ENCODE measurements at regions not wholly inside any gene's neighbourhood (a gene's known extent, or its start where the extent isn't known, plus 50 kb on each side); places are given as distances from the start of the nearest gene placed in this dataset.

DNA sequence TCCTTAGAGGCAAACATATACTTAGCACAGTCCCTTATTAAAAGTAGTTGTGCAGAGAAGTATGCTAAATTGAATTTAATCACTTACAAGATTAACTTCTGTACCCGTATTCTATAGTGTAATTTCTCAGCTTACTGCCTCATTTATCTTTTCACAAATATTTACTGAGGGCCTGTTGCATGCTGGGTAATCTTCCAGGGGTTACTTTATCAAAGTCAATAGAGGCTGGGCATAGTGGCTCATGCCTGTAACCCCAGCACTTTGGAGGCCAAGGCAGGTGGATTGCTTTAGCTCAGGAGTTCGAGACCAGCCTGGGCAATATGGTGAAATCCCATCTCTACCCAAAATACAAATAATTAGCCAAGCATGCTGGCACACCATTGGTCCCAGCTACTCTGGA lies 111.7 kb upstream of the RAB27B start:
- Histone ChIP-seq H3K27ac (ENCODE audit: insufficient read depth, low read length) (no peak overlapping the region), H3K4me2 (ENCODE audit: low read depth, low read length) (no peak overlapping the region), H3K14ac (replicated peaks; ENCODE audit: low read depth, low read length) (no peak overlapping the region), H2BK15ac (ENCODE audit: low read depth, low read length) (no peak overlapping the region), H3K23ac (ENCODE audit: low read depth, low read length) (no peak overlapping the region), H3K4me3 (ENCODE audit: insufficient read depth, low read depth, low read length) (no peak overlapping the region), H2BK20ac (ENCODE audit: low read depth, low read length) (no peak overlapping the region), H4K20me1 (ENCODE audit: insufficient read depth, low read length) (no peaks in the 10 kb centered on the region), H2BK120ac (ENCODE audit: low read depth, low read length) (no peak overlapping the region), H3K27me3 (ENCODE audit: control insufficient read depth, insufficient read depth, low read length) (no peaks in the 10 kb centered on the region), H3K4ac (ENCODE audit: low read depth, low read length) (no peak overlapping the region), H3K9ac (ENCODE audit: low read depth, low read length) (no peak overlapping the region), H3K9me3 (ENCODE audit: control insufficient read depth, insufficient read depth, low read length) (no peaks in the 10 kb centered on the region), H2AFZ (replicated peaks; ENCODE audit: low read length, poor library complexity) (no peak overlapping the region), H3K9me1 (ENCODE audit: insufficient read depth, low read length) (peaks cover 9% of the 10 kb centered on the region; the same call in 1 of the 2 replicates), H3K18ac (ENCODE audit: low read depth, low read length) (no peak overlapping the region), H3K79me1 (ENCODE audit: low read depth in 1 of 2, low read length in 2 of 2) (no peaks in the 10 kb centered on the region), H4K91ac (ENCODE audit: insufficient read depth, low read depth, low read length) (no peak overlapping the region), H2AK5ac (ENCODE audit: low read depth, low read length) (no peak overlapping the region), H2AK9ac (replicated peaks; ENCODE audit: low read depth, low read length, poor library complexity) (no peak overlapping the region), H4K8ac (ENCODE audit: low read depth in 2 of 2, low read length in 2 of 2) (no peak overlapping the region), H3K56ac (ENCODE audit: extremely low read depth, insufficient read depth, low read length) (no peak overlapping the region), H4K5ac (ENCODE audit: low read depth, low read length) (no peak overlapping the region), H3K4me1 (ENCODE audit: control insufficient read depth, insufficient read depth, low read length) (peaks cover 8% of the 10 kb centered on the region), H3K36me3 (ENCODE audit: control insufficient read depth, insufficient read depth, low read length) (no peaks in the 10 kb centered on the region), H2BK5ac (ENCODE audit: low read depth, low read length, poor library complexity, severe bottlenecking) (no peak overlapping the region)
- no peak for TF ChIP-seq FOS (IDR thresholded peaks at IDR 0.05; ENCODE audit: low read depth, low read length)
- TF ChIP-seq, protein P1, sequence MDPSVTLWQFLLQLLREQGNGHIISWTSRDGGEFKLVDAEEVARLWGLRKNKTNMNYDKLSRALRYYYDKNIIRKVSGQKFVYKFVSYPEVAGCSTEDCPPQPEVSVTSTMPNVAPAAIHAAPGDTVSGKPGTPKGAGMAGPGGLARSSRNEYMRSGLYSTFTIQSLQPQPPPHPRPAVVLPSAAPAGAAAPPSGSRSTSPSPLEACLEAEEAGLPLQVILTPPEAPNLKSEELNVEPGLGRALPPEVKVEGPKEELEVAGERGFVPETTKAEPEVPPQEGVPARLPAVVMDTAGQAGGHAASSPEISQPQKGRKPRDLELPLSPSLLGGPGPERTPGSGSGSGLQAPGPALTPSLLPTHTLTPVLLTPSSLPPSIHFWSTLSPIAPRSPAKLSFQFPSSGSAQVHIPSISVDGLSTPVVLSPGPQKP (IDR thresholded peaks at IDR 0.05; ENCODE audit: borderline replicate concordance, low read depth, low read length): no peak
- TF ChIP-seq BHLHE40 (IDR thresholded peaks at IDR 0.05; ENCODE audit: low read depth, low read length): no peak
- no peak for TF ChIP-seq RFX5 (IDR thresholded peaks at IDR 0.05; ENCODE audit: low read depth, low read length)
- no peak for TF ChIP-seq RAD21 (IDR thresholded peaks at IDR 0.05; ENCODE audit: low read length)
- no peak for TF ChIP-seq MAFK (IDR thresholded peaks at IDR 0.05; ENCODE audit: low read depth, low read length)
- TF ChIP-seq, protein P2, sequence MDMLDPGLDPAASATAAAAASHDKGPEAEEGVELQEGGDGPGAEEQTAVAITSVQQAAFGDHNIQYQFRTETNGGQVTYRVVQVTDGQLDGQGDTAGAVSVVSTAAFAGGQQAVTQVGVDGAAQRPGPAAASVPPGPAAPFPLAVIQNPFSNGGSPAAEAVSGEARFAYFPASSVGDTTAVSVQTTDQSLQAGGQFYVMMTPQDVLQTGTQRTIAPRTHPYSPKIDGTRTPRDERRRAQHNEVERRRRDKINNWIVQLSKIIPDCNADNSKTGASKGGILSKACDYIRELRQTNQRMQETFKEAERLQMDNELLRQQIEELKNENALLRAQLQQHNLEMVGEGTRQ (IDR thresholded peaks at IDR 0.05; ENCODE audit: low read depth, low read length): no peak
- TF ChIP-seq, protein P3, sequence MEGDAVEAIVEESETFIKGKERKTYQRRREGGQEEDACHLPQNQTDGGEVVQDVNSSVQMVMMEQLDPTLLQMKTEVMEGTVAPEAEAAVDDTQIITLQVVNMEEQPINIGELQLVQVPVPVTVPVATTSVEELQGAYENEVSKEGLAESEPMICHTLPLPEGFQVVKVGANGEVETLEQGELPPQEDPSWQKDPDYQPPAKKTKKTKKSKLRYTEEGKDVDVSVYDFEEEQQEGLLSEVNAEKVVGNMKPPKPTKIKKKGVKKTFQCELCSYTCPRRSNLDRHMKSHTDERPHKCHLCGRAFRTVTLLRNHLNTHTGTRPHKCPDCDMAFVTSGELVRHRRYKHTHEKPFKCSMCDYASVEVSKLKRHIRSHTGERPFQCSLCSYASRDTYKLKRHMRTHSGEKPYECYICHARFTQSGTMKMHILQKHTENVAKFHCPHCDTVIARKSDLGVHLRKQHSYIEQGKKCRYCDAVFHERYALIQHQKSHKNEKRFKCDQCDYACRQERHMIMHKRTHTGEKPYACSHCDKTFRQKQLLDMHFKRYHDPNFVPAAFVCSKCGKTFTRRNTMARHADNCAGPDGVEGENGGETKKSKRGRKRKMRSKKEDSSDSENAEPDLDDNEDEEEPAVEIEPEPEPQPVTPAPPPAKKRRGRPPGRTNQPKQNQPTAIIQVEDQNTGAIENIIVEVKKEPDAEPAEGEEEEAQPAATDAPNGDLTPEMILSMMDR (conservative IDR thresholded peaks at IDR 0.05; ENCODE audit: low read depth, low read length): no peak
- TF ChIP-seq NFE2L2 (IDR thresholded peaks at IDR 0.05; ENCODE audit: low read depth, low read length): no peak
- TF ChIP-seq MAZ (IDR thresholded peaks at IDR 0.05; ENCODE audit: borderline replicate concordance, low read depth, low read length): no peak
- no peak for TF ChIP-seq SMC3 (IDR thresholded peaks at IDR 0.05; ENCODE audit: low read depth, low read length)
- no peak for TF ChIP-seq CEBPB (IDR thresholded peaks at IDR 0.05; ENCODE audit: low read depth, low read length)
- TF ChIP-seq POLR2A (IDR thresholded peaks at IDR 0.05; ENCODE audit: low read depth, low read length): no peak
- no peak for TF ChIP-seq CHD1 (IDR thresholded peaks at IDR 0.05; ENCODE audit: low read depth, low read length)
- TF ChIP-seq MXI1 (IDR thresholded peaks at IDR 0.05; ENCODE audit: borderline replicate concordance, low read depth, low read length): no peak
- TF ChIP-seq RCOR1 (IDR thresholded peaks at IDR 0.05; ENCODE audit: insufficient replicate concordance, low read length): no peak
- WGBS, 2 experiments (ENCODE audit: extremely low coverage in 2 of 2, insufficient read length in 1 of 2): no CpG with 5 or more reads among the region's 2 CpGs
- in situ Hi-C loops (cut with MboI; ENCODE audit: low sequenced_read_pairs): no loop called here
- ChIA-PET CTCF (no interaction called here), POLR2A (ENCODE audit: unreplicated experiment) (no interaction called here)
- ATAC-seq (ENCODE audit: low read depth): no peak
- DNase-seq: no peak
- intact Hi-C loops (cut with micrococcal nuclease): no loop called here
- BruUV-seq (replicated peaks): no TSS peak
- dilution Hi-C loops (cut with HindIII; ENCODE audit: low sequenced_read_pairs, unreplicated experiment): no loop called here
